ENCODE measurements at regions not wholly inside any gene's neighbourhood (a gene's known extent, or its start where the extent isn't known, plus 50 kb on each side); places are given as distances from the start of the nearest gene placed in this dataset.

GRCh38 chr9:126156898-126157297, 169.7 kb upstream of the MVB12B start:
- Histone ChIP-seq H4K5ac (ENCODE audit: insufficient read length, low read depth, low read length) (no peak overlapping the region), H2BK20ac (ENCODE audit: low read length) (no peak overlapping the region), H3K4ac (replicated peaks; ENCODE audit: insufficient read length, low read depth, low read length) (no peak overlapping the region), H2BK15ac (ENCODE audit: low read length) (peak overlapping the region; percentile 100; the same call in 1 of the 2 replicates), H3K36me3 (ENCODE audit: control insufficient read depth in 2 of 4, insufficient read depth in 4 of 4, low read length in 3 of 4) (no peaks in the 10 kb centered on the region), H3K18ac (ENCODE audit: extremely low read depth, low read length) (peak overlapping the region; percentile 38; the same call in 1 of the 2 replicates), H4K8ac (ENCODE audit: extremely low read depth, insufficient read depth, low read length) (no peak overlapping the region), H3K4me2 (ENCODE audit: insufficient read depth in 1 of 2, low read depth in 2 of 2, low read length in 2 of 2) (no peak overlapping the region), H4K91ac (replicated peaks; ENCODE audit: insufficient read length, low read length) (no peak overlapping the region), H3K23me2 (ENCODE audit: low read depth, low read length) (peaks cover 5% of the 10 kb centered on the region; the same call in 1 of the 2 replicates), H3K56ac (replicated peaks; ENCODE audit: insufficient read length, low read depth, low read length) (no peak overlapping the region), H3K79me2 (ENCODE audit: control insufficient read depth in 1 of 2, insufficient read depth in 2 of 2, low read length in 2 of 2) (no peaks in the 10 kb centered on the region), H2BK12ac (ENCODE audit: low read depth, low read length) (peak overlapping the region; percentile 81; the same call in 1 of the 2 replicates), H3K14ac (ENCODE audit: insufficient read length) (no peak overlapping the region), H3K4me1 (replicated peaks in 1 of 4; ENCODE audit: control insufficient read depth in 3 of 4, insufficient read depth in 4 of 4, low read length in 3 of 4) (peaks cover 0 to 10% (median 0%) of the 10 kb centered on the region in 4 experiments; a peak in 2 of 7 replicates), H3K79me1 (ENCODE audit: low read depth, low read length) (peaks cover 2% of the 10 kb centered on the region; the same call in 1 of the 2 replicates), H3K9me3 (ENCODE audit: insufficient read depth in 2 of 2, low read depth in 1 of 2, low read length in 1 of 2) (no peaks in the 10 kb centered on the region), H3K23ac (ENCODE audit: insufficient read length) (no peak overlapping the region), H4K20me1 (replicated peaks in 1 of 2; ENCODE audit: control insufficient read depth in 1 of 2, insufficient read depth in 2 of 2, low read length in 2 of 2) (peaks cover 0 to 4% of the 10 kb centered on the region in 2 experiments), H2AFZ (ENCODE audit: low read length) (no peak overlapping the region), H3K4me3 (ENCODE audit: extremely low read depth in 1 of 4, insufficient read depth in 2 of 4, low read depth in 3 of 4, low read length in 4 of 4) (no peak overlapping the region), H3K9ac (replicated peaks in 1 of 4; ENCODE audit: extremely low read depth in 1 of 4, low read depth in 3 of 4, low read length in 3 of 4) (no peak overlapping the region), H2AK5ac (ENCODE audit: low read depth, low read length) (no peak overlapping the region), H3K27ac (ENCODE audit: low read depth, low read length) (no peak overlapping the region), H2BK120ac (replicated peaks; ENCODE audit: low read depth, low read length) (no peak overlapping the region), H3K27me3 (replicated peaks in 1 of 4; ENCODE audit: control insufficient read depth in 3 of 4, extremely low read depth in 1 of 4, insufficient read depth in 3 of 4, low read length in 3 of 4) (peaks cover 0 to 2% (median 0%) of the 10 kb centered on the region in 4 experiments; a peak in 2 of 7 replicates), H2BK5ac (ENCODE audit: low read depth, low read length) (no peak overlapping the region)
- FAIRE-seq: no peak
- ChIA-PET POLR2A (ENCODE audit: partially characterized antibody) (no interaction called here), CTCF (ENCODE audit: partially characterized antibody) (interaction anchor here (0.5 kb wide), 1 partner anchor 900 kb away, joined by 3 read pairs; no protein-coding TSS in a partner anchor)
- no peak for DNase-seq (ENCODE audit: low read depth in 1 of 2, low spot score in 2 of 2)
- no peak for TF ChIP-seq GABPA (IDR thresholded peaks at IDR 0.05; ENCODE audit: borderline replicate concordance, insufficient read depth, low read length)
- TF ChIP-seq SUZ12 (IDR thresholded peaks at IDR 0.05; ENCODE audit: low read length): no peak
- TF ChIP-seq BRCA1 (IDR thresholded peaks at IDR 0.05; ENCODE audit: low read depth, low read length): no peak
- TF ChIP-seq, protein P1, sequence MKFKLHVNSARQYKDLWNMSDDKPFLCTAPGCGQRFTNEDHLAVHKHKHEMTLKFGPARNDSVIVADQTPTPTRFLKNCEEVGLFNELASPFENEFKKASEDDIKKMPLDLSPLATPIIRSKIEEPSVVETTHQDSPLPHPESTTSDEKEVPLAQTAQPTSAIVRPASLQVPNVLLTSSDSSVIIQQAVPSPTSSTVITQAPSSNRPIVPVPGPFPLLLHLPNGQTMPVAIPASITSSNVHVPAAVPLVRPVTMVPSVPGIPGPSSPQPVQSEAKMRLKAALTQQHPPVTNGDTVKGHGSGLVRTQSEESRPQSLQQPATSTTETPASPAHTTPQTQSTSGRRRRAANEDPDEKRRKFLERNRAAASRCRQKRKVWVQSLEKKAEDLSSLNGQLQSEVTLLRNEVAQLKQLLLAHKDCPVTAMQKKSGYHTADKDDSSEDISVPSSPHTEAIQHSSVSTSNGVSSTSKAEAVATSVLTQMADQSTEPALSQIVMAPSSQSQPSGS (IDR thresholded peaks at IDR 0.05; ENCODE audit: low read length): no peak
- no peak for TF ChIP-seq SRF (IDR thresholded peaks at IDR 0.05; ENCODE audit: low read depth, low read length)
- no peak for TF ChIP-seq SP1 (IDR thresholded peaks at IDR 0.05; ENCODE audit: low read depth, low read length)
- TF ChIP-seq SIRT6 (IDR thresholded peaks at IDR 0.05; ENCODE audit: low read length): no peak
- WGBS, 2 experiments (ENCODE audit: extremely low coverage in 1 of 2, insufficient coverage in 1 of 2, insufficient read length in 1 of 2, insufficient replicate concordance in 2 of 2, low coverage in 1 of 2, low lambda C conversion rate in 2 of 2, missing lambda C conversion rate in 1 of 2): 87% methylated on average over 12 of the region's 12 CpGs; no CpG with 5 or more reads in 1 of the 2 experiments
